Inflammatory macrophage treated with lipopolysaccharide for 4 hours (primary cell): ENCODE measurements at regions not wholly inside any gene's neighbourhood (a gene's known extent, or its start where the extent isn't known, plus 50 kb on each side); places are given as distances from the start of the nearest gene placed in this dataset.

Source experiments
- DNase-seq: peaks from one replicate; pipeline ENCODE4 v3.0.0-alpha.2; 2020

DNA sequence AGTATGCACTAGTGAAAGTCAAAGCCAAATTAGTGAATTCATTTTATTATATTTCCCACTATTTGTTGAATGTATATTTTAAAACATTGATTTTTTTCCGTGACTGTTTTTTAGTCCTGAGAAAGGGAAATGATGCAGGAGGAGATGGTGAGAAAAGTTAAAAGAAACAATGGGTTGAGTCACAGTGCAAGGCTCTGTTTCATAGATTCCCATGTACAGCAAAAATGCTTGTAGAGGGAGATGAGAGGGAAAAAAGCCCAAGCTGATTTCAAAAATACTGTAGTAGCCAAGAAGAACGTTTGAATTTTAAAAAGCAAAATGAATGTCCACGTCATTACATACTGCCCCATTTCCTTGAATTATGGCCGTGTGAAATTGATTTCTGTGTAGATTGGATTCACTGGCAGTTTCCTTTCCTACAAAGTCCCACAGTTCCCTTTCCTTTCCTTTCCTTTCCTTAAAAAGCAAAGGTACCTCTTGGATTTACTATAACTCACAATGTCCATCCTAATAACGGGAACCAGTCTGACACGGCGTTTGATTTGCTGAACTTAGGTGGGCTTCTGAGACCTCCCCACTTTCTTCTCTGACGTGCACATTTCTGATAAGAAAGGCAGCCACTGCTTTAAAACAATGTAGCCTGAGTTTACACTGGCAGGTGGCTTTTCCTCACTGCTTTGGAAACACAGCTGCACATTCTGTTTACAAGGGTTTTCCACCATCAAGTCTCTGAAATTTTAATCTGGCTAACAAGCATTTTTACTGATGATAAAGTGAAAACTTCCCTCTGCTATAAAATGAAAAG lies 63.7 kb downstream of the SPCS3 start:
- DNase-seq = no peak

DNA sequence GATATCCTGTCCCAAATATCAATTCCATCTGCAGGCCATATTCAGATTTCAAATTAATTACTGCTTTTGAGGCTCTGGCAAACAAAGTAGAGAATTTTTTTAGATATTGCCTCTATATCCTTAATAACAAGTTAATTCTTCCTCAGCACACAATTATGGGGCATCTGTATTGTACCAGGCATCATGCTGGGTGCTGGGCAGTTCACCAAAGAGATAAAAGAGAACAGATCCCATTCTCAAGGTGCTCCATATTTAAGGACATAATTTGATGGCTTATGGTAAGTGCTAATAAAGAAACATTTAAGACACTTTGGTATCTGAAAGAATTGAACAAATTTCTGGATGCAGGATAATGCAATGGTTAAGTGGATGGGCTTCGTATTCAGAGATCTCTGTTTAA lies 65.8 kb downstream of the SPCS3 start:
- no peak for DNase-seq

GRCh38 chr4:176387571-176387970 lies 67.8 kb downstream of the SPCS3 start:
- DNase-seq = no peak

GRCh38 chr4:176393306-176394013 lies 73.7 kb downstream of the SPCS3 start:
- DNase-seq = no peak

DNA sequence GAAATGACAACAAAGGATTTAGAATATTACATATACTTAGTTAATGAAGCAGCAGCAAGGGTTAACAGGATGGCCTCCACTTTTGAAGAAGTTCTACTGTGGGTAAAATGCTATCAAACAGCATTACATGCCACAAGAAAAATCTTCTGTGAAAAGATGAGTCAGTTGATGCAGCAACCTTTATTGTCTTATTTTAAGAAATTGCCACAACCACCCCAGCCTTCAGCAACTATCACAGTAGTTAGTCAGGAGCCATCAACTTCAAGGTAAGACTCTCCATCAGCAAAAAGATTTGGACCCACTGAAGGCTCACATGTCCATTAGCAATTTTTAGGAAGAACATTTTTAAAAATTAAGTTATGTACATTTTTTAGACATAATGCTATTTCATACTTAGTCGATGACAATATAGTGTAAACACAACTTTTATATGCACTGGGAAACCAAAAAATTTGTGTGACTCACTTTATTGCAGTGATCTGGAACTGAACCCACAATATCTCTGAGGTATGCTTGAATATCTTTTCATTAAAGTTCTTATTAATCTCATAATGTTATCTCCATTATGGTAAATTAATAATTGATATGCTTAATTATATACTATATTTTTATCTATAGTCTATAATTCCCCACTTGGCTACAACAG lies 81.2 kb downstream of the SPCS3 start:
- DNase-seq = no peak

- no peak for DNase-seq
Measured at GRCh38 chr4:176404621-176405020, 84.9 kb downstream of the SPCS3 start.

DNA sequence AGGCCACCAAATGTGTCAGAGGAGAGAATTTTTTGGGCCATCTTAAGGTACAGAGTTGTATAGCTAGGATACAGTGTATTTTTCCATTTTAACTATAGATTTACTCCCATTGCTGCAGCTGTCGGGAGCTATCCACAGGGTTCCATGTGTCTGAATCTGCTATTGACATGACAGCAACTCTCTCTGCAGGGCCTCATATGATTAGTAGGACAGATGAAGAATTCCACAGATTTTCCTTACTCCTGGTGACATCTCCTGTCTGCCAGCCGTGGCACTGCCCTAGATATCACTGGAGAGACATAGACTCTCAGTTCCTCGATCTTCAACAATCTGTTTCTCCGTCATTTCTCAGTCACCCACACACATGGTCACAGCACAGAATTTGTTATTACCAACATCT lies 86.5 kb downstream of the SPCS3 start:
- DNase-seq = no peak

DNA sequence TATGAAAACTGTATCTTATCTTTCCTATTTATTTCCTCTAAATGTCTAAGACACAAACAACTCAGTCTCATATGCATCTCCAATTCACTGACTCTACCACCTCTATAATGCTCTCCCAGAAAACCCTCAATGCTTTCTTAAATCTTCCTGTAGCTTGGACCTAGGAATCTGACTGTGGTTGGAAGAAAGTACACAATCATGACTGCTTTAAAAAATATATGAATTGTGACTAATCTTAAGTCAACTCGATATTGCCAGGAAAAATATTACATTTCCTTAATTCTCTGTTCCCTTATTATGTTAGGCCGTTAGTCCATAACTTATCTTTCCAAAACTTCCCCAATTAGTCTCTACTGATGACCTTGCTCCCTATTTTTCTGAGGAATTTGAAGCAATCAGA lies 87.0 kb downstream of the SPCS3 start:
- DNase-seq = no peak

DNA sequence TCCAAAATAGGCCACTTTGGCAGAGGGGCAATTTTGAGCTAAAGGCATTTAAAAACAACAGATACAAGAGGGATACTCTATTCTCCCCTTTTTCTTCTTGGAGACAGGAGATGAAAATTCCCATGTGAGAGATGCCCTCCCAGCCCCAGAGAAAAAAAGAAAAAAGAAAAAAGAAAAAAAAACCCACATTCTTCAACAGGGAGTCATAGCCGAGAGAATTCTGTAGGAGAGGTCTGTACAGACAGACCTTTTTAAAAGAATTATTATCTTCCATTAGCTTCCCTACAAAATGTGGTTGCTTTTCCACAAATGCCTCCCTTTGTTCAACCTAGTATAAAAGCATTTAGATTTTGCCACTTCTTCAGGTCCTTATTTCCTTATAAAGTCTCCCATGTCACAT lies 89.9 kb downstream of the SPCS3 start:
- no peak for DNase-seq

DNA sequence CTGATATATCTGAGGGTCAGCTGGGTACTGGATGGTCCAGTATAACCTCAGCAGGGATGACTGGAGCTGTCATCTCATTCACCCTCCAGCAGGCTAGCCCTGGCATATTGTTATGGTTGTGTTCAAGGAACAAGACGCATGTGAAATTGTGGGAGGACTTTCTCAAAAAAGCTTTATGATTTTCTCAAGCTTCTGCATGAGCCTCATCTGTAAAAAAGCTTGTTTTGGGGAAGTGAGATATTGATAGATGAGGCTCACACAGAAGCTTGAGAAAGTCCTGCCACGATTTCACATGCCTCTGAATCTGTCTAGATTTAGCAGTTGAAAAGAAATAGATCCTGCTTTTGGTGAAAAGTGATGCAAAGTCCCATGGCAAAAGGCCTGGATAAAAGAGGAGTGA lies 93.4 kb downstream of the SPCS3 start:
- no peak for DNase-seq

- no peak for DNase-seq
Measured at GRCh38 chr4:176422001-176422400, 102.2 kb downstream of the SPCS3 start.

GRCh38 chr4:176422511-176422910 lies 102.7 kb downstream of the SPCS3 start:
- DNase-seq = no peak

DNA sequence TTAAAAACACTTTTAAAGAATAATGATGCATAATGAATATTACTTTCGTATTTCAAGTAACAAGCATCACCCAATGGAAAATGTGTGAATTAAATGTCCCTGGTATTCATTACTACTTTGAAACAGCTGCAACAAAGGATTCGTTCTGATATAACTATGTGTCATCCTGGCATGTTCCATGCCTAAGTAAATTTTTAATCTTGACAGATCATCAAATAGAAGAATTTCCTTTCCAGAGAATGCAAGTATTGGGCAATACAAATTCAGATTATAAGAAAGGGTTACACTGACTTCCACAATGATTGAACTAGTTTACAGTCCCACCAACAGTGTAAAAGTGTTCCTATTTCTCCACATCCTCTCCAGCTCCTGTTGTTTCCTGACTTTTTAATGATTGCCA lies 105.3 kb downstream of the SPCS3 start:
- DNase-seq = no peak

DNA sequence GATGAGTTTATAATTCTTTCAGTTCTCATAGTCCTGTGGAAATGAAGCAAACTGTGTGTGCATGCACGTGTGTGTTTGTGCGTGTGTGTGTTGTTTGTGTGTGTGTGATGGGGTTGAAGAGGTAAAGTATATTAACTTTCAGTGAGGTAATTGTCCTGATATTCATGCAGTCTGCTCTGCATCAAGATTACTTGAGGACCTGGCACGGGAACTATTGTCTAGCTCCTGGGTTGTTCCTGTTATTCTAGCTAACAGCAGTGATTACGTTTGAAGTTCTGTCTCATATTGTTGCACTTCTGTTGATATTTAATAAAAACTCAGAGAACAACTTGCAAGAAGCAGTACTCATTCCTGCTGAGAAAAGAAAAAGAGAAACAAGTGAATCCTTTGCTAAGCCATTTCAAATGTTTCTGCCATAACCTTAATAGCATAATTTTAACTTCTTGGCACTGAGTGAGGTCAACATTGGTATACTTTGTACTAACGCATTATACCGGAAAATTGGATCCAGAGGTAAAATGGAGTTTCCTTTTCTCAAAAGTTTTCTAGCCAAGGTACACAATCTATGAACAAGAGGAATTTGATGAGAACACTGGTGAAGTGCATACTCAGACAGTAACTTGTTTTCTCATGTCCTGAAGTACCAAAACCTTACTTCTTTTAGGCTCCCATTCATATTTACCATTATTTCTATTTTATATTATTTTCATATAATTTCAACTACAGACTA lies 113.2 kb downstream of the SPCS3 start:
- DNase-seq = no peak

DNA sequence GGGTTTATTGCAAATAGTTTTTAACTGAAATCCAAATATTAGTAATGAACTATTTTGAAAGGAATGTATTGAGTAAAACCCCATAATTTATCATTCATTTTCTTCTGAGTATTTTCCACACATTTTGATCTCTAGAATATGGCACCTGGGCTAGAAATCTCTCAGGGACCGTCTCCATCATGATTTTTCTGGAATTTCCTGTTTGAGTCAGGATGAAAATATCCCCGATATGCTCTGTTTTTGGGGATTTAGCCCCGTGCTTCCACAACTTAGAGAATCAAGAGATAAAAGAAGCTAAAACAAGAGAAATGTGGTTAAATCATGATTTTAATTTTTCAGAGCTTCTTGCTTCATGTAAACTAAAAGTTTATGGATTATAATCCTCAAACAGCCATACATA lies 114.2 kb downstream of the SPCS3 start:
- no peak for DNase-seq

DNA sequence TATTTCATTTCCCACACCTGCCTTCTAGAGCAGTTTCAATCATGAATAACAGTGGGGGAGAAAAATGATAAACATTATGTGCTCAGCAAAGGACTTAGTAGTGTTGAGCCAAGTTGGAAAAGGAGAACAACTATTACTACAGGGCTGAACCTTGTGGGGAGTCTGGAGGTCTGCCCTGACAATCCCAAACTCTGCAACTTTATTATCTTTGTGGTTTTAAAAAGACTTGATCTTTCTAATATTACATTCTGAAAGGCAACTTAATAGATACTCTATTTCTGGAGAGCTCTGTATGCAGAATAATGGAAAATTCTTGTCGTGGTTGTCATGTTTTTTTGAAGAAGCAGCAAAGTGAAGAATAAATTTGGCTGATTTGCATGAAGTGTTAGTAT lies 116.1 kb downstream of the SPCS3 start:
- no peak for DNase-seq

- DNase-seq = no peak
Measured at GRCh38 chr4:176436293-176436973, 116.7 kb downstream of the SPCS3 start.

DNA sequence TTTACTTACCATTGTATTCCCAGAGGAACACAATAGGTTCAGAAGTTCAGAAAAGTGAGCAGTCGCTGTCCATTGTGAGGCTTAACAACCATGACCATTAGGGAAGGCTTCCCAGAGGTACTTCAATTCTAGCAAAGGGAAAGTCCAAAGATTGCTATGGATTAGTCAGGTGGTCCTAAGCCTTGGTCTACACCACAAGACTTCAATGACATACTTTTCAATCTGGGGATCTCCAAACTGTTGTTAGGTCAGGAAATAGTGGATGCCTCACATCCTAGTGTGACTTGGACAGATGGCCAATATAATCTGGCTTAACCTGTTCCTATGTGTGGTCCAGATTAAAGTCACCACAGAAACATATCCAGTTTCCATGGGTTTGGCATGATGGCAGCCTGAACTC lies 118.0 kb downstream of the SPCS3 start:
- no peak for DNase-seq

GRCh38 chr4:176438401-176438800 lies 118.6 kb downstream of the SPCS3 start:
- no peak for DNase-seq

GRCh38 chr4:176439611-176440010 lies 119.8 kb downstream of the SPCS3 start:
- DNase-seq = no peak

GRCh38 chr4:176440698-176441097 lies 120.9 kb downstream of the SPCS3 start:
- no peak for DNase-seq

GRCh38 chr4:176441594-176441993 lies 121.8 kb downstream of the SPCS3 start:
- DNase-seq = no peak

- no peak for DNase-seq
Measured at GRCh38 chr4:176443117-176443516, 123.4 kb downstream of the SPCS3 start.
